Caco-2 (cell line): ENCODE measurements at regions not wholly inside any gene's neighbourhood (a gene's known extent, or its start where the extent isn't known, plus 50 kb on each side); places are given as distances from the start of the nearest gene placed in this dataset.

Experiments used
- BruUV-seq: library from RNA; stranded (reverse); fragments of 400-500 nt; replicated peaks from 2 replicates; lab custom pipeline; 2021; lab: Mats Ljungman, UMichigan
- CTCF ChIA-PET: fragments of 300-600 bp; sonication (Branson Sonifier 250); formaldehyde crosslinking; loops from one replicate; lab custom pipeline; 2022; ENCODE audit warnings: antibody characterized with exemption; lab: Charles Lee
- POLR2A ChIA-PET: fragments of 300-600 bp; sonication (Branson Sonifier 250); formaldehyde crosslinking; loops from one replicate; lab custom pipeline; 2022; ENCODE audit warnings: antibody characterized with exemption; lab: Charles Lee
- DNase-seq, 2 experiments: peaks; one replicate each; pipeline versions ENCODE4 v3.0.0 to v3.0.0-alpha.2; 2020 to 2022
- H3K27me3 ChIP-seq: replicated peaks from 2 replicates; pipeline ENCODE4 v1.6.0; 2011; ENCODE audit warnings: low read length; ENCODE audit not compliant: control insufficient read depth, insufficient read depth
- H3K36me3 ChIP-seq: 2 replicates; pipeline ENCODE4 v1.5.1; 2011; ENCODE audit warnings: low read length; ENCODE audit not compliant: control insufficient read depth, insufficient read depth
- H3K4me1 ChIP-seq: fragments of 250-450 bp; sonication (Bioruptor Pico); 2 replicates; pipeline ENCODE4 v1.5.1; 2020; ENCODE audit warnings: mild to moderate bottlenecking
- H3K4me3 ChIP-seq: 2 replicates; pipeline ENCODE4 v1.5.1; 2011; ENCODE audit warnings: low read depth, mild to moderate bottlenecking, control low read depth, low read length
- H3K9me3 ChIP-seq: fragments of 250-450 bp; sonication (Bioruptor Pico); 2 replicates; pipeline ENCODE4 v1.5.1; 2020; ENCODE audit warnings: mild to moderate bottlenecking, moderate library complexity
- H3K27ac Mint-ChIP-seq: one replicate; pipeline ENCODE4 v1.8.0; 2022; ENCODE audit warnings: mixed read lengths; ENCODE audit not compliant: unreplicated experiment
- H3K27me3 Mint-ChIP-seq: one replicate; pipeline ENCODE4 v1.8.0; 2022; ENCODE audit warnings: mixed read lengths; ENCODE audit not compliant: insufficient read depth, unreplicated experiment
- H3K36me3 Mint-ChIP-seq: one replicate; pipeline ENCODE4 v1.8.0; 2022; ENCODE audit warnings: mild to moderate bottlenecking, mixed read lengths; ENCODE audit not compliant: insufficient read depth, unreplicated experiment
- H3K4me1 Mint-ChIP-seq: one replicate; pipeline ENCODE4 v1.8.0; 2022; ENCODE audit warnings: low read depth, mixed read lengths; ENCODE audit not compliant: unreplicated experiment
- H3K4me3 Mint-ChIP-seq: one replicate; pipeline ENCODE4 v1.8.0; 2022; ENCODE audit warnings: mild to moderate bottlenecking, moderate library complexity, mixed read lengths; ENCODE audit not compliant: unreplicated experiment
- H3K9me3 Mint-ChIP-seq: one replicate; pipeline ENCODE4 v1.8.0; 2022; ENCODE audit warnings: mixed read lengths; ENCODE audit not compliant: unreplicated experiment
- intact Hi-C: fragments of 100-400 bp; cut with micrococcal nuclease; formaldehyde crosslinking; loops from one replicate; pipeline ENCODE4 v1.10.0; 2022; ENCODE audit not compliant: unreplicated experiment
- TF ChIP-seq, protein P1 (sequence below), 2 experiments: fragments of 200-600 bp in 1 of 2; IDR thresholded peaks; 1 replicate in 1 of 2; 2 replicates in 1 of 2; pipeline versions ENCODE4 v1.5.1 to v1.8.0; 2011 to 2022; ENCODE audit warnings: antibody characterized with exemption in 1 of 2, control low read depth in 1 of 2, inconsistent platforms in 1 of 2, low read depth in 1 of 2, low read length in 1 of 2, mild to moderate bottlenecking in 1 of 2, moderate library complexity in 1 of 2; ENCODE audit not compliant: insufficient read depth in 1 of 2, severe bottlenecking in 1 of 2, unreplicated experiment in 1 of 2

DNA sequence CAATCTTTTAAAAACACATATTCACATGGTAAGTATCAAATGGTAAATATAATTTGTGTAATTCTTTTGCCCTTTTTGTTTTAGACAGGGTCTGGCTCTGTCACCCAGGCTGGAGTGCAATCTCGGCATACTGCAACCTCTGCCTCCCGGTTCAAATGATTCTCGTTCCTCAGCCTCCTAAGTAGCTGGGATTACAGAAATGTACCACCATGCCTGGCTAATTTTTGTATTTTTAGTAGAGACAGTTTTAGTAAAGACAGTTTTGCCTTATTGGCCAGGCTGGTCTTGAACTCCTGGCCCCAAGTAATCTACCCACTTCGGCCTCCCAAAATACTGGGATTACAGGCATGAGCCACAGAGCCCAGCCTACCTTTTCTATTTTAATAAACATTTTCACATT, 182.2 kb downstream of the MYCN start:
- Mint-ChIP-seq H3K27me3 (no peaks in the 10 kb centered on the region), H3K4me3 (no peak overlapping the region), H3K36me3 (no peaks in the 10 kb centered on the region), H3K4me1 (no peaks in the 10 kb centered on the region), H3K27ac (no peak overlapping the region), H3K9me3 (peaks cover 10% of the 10 kb centered on the region)
- BruUV-seq, result no TSS peak
- TF ChIP-seq, protein P1, sequence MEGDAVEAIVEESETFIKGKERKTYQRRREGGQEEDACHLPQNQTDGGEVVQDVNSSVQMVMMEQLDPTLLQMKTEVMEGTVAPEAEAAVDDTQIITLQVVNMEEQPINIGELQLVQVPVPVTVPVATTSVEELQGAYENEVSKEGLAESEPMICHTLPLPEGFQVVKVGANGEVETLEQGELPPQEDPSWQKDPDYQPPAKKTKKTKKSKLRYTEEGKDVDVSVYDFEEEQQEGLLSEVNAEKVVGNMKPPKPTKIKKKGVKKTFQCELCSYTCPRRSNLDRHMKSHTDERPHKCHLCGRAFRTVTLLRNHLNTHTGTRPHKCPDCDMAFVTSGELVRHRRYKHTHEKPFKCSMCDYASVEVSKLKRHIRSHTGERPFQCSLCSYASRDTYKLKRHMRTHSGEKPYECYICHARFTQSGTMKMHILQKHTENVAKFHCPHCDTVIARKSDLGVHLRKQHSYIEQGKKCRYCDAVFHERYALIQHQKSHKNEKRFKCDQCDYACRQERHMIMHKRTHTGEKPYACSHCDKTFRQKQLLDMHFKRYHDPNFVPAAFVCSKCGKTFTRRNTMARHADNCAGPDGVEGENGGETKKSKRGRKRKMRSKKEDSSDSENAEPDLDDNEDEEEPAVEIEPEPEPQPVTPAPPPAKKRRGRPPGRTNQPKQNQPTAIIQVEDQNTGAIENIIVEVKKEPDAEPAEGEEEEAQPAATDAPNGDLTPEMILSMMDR (IDR thresholded peaks at IDR 0.05; ENCODE audit: insufficient read depth in 1 of 2, low read depth in 1 of 2, low read length in 1 of 2, severe bottlenecking in 1 of 2, unreplicated experiment in 1 of 2), result no peak
- no peak for DNase-seq
- ChIA-PET POLR2A (no interaction called here), CTCF (no interaction called here)
- intact Hi-C loops, result no loop called here
- Histone ChIP-seq H3K9me3 (no peaks in the 10 kb centered on the region), H3K4me3 (no peak overlapping the region), H3K36me3 (no peaks in the 10 kb centered on the region), H3K27me3 (no peaks in the 10 kb centered on the region), H3K4me1 (peaks cover 16% of the 10 kb centered on the region)

DNA sequence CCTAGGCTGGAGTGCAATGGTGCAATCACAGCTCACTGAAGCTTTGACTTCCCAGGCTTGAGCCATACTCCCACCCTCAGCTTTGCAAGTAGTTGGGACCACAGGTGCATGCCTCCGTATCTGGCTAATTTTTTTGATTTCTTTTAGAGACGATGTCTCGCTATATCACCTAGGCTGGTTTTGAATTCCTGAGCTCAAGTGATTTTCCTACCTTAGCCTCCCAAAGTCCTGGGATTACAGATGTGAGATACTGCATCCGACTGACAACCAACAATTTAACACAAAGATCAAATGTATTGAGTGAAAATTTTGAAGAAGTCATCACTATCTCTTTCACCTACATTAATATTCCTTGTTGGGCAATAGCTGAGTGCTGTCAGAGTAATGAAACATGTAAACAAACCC, 181.6 kb downstream of the MYCN start:
- TF ChIP-seq, protein P1 (IDR thresholded peaks at IDR 0.05; ENCODE audit: insufficient read depth in 1 of 2, low read depth in 1 of 2, low read length in 1 of 2, severe bottlenecking in 1 of 2, unreplicated experiment in 1 of 2), result no peak
- H3K27me3 Mint-ChIP-seq, result no peaks in the 10 kb centered on the region
- ChIA-PET POLR2A (no interaction called here), CTCF (no interaction called here)
- H3K36me3 Mint-ChIP-seq, result no peaks in the 10 kb centered on the region
- no peak overlapping the region for H3K27ac Mint-ChIP-seq
- Histone ChIP-seq H3K9me3 (no peaks in the 10 kb centered on the region), H3K4me3 (no peak overlapping the region), H3K36me3 (no peaks in the 10 kb centered on the region), H3K27me3 (no peaks in the 10 kb centered on the region), H3K4me1 (peaks cover 16% of the 10 kb centered on the region)
- no peak overlapping the region for H3K4me3 Mint-ChIP-seq
- intact Hi-C loops, result no loop called here
- H3K4me1 Mint-ChIP-seq, result no peaks in the 10 kb centered on the region
- no TSS peak for BruUV-seq
- no peak for DNase-seq
- H3K9me3 Mint-ChIP-seq, result peaks cover 10% of the 10 kb centered on the region

DNA sequence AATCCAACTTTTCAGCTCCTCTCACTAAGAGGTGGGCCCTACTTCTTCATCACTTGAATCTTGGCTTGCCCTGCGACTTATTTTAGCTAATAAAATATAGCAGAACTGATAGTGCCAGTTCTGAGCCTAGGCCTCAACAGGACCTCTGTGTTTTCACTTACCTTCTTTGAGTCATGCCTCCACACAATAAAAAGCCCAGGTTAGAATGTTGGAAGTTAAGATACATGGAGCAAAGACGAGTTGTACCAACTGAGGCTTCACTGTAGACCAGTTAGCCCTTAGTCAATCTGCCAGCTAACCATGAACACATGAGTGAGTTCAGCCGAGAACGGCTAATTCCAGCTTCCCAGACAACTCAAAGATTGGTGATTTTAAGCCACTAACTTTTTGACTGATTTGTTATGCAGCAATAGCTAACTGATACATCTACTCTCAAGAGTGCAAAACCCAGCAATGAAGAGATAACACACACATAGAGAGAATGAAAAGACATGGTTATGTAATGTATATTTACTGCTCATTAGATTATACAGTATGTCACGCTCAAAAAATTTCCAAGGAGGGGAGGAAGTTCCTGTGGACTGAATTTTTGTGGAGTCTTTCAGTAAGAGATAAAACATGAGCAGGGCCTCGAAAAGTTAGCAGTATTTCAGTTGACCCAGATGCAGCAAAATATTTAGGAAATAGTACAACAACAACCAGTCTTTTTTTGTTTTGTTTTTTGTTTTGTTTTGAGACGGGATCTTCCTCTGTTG, 181.1 kb downstream of the MYCN start:
- intact Hi-C loops, result no loop called here
- Mint-ChIP-seq H3K27me3 (no peaks in the 10 kb centered on the region), H3K27ac (no peak overlapping the region), H3K4me1 (peaks cover 3% of the 10 kb centered on the region), H3K9me3 (peaks cover 10% of the 10 kb centered on the region), H3K4me3 (no peak overlapping the region), H3K36me3 (no peaks in the 10 kb centered on the region)
- POLR2A ChIA-PET, result no interaction called here
- Histone ChIP-seq H3K9me3 (no peaks in the 10 kb centered on the region), H3K4me3 (no peak overlapping the region), H3K36me3 (no peaks in the 10 kb centered on the region), H3K27me3 (no peaks in the 10 kb centered on the region), H3K4me1 (peaks cover 20% of the 10 kb centered on the region)
- CTCF ChIA-PET, result no interaction called here
- BruUV-seq, result no TSS peak
- DNase-seq, result no peak
- TF ChIP-seq, protein P1 (IDR thresholded peaks at IDR 0.05; ENCODE audit: insufficient read depth in 1 of 2, low read depth in 1 of 2, low read length in 1 of 2, severe bottlenecking in 1 of 2, unreplicated experiment in 1 of 2), result no peak
